Activated CD4-positive, alpha-beta memory T cell treated with anti-CD3 and anti-CD28 coated beads, Interleukin-2, amount 10 ng/mL, durations not matched to agents 7 days and 5 days (primary cell): ENCODE measurements at regions not wholly inside any gene's neighbourhood (a gene's known extent, or its start where the extent isn't known, plus 50 kb on each side); places are given as distances from the start of the nearest gene placed in this dataset.
"Not testable (repeated sequence)": the region's sequence is repeated elsewhere in the genome, so short reads cannot be mapped to it uniquely, and the experiment has no call there.

Experiments
- CTCF ChIA-PET: fragments of 350-600 bp; sonication (Branson Sonifier 250); formaldehyde crosslinking; loops from one replicate; lab custom pipeline; 2021; ENCODE audit warnings: antibody characterized with exemption, inconsistent platforms; lab: Charles Lee
- POLR2A ChIA-PET: fragments of 350-600 bp; sonication (Branson Sonifier 250); formaldehyde crosslinking; loops from one replicate; lab custom pipeline; 2021; ENCODE audit warnings: antibody characterized with exemption; lab: Charles Lee
- DNase-seq: peaks from one replicate; pipeline ENCODE4 v3.0.0-alpha.2; 2020
- H3K27ac Mint-ChIP-seq: one replicate; pipeline ENCODE4 v1.8.0; 2021; ENCODE audit warnings: mild to moderate bottlenecking, mixed read lengths
- H3K27me3 Mint-ChIP-seq: one replicate; pipeline ENCODE4 v1.8.0; 2021; ENCODE audit warnings: mixed read lengths
- H3K36me3 Mint-ChIP-seq: one replicate; pipeline ENCODE4 v1.8.0; 2021; ENCODE audit warnings: low read depth, mixed read lengths
- H3K4me1 Mint-ChIP-seq: one replicate; pipeline ENCODE4 v1.8.0; 2021; ENCODE audit warnings: mixed read lengths
- H3K4me3 Mint-ChIP-seq: one replicate; pipeline ENCODE4 v1.8.0; 2021; ENCODE audit warnings: mild to moderate bottlenecking, mixed read lengths
- H3K9me3 Mint-ChIP-seq: one replicate; pipeline ENCODE4 v1.8.0; 2021; ENCODE audit warnings: mixed read lengths

DNA sequence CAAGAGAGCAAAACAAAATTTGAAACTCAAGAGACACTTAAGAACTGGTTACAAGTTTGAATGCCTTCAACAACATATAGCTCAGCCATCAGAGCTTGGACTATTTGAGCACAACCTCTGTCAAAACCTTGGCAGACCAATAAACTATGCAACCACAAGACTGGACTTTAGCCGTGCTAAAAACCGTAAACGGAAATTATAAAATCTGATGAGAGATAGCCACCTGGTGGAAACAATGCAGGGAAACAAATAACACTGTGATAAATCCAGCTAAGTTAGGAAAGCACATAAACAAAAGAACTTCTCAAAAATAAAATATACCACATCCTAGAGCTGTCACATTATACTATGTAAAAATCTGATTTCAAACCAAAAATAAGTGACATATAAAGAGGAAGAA, 1074.2 kb upstream of the NOVA1 start:
- no peaks in the 10 kb centered on the region for H3K36me3 Mint-ChIP-seq
- ChIA-PET POLR2A (no interaction called here), CTCF (no interaction called here)
- H3K9me3 Mint-ChIP-seq = peaks cover 13% of the 10 kb centered on the region
- H3K4me3 Mint-ChIP-seq = no peak overlapping the region
- H3K27ac Mint-ChIP-seq = no peak overlapping the region
- H3K27me3 Mint-ChIP-seq = no peaks in the 10 kb centered on the region
- no peaks in the 10 kb centered on the region for H3K4me1 Mint-ChIP-seq
- no peak for DNase-seq

GRCh38 chr14:27672811-27673737, 1075.2 kb upstream of the NOVA1 start:
- POLR2A ChIA-PET, H3K27me3 Mint-ChIP-seq, CTCF ChIA-PET, H3K4me3 Mint-ChIP-seq, H3K36me3 Mint-ChIP-seq, DNase-seq, H3K4me1 Mint-ChIP-seq, H3K27ac Mint-ChIP-seq: not testable (repeated sequence)
- peaks cover 10% of the 10 kb centered on the region for H3K9me3 Mint-ChIP-seq

DNA sequence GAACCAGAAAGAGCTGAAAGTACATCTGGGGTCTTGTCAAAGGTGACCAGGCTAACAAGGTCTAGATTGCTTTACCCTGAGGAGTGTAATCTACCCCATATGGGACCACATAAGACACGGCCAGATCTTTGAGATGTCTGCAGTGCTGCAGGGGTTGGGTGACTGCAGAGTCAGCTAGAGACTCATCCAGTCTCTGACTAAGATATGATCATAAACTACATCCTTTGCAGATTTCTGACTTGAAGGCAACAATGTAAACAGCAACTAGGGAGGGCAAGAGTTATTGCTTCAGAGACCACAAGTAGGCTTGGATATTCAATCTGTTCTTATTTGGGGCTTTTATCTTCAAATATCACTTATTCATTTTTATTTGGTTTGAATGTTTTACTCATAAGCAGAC, 1080.5 kb upstream of the FOXG1 start:
- Mint-ChIP-seq H3K9me3 (peaks cover 12% of the 10 kb centered on the region), H3K36me3 (no peaks in the 10 kb centered on the region), H3K27me3 (no peaks in the 10 kb centered on the region), H3K4me1 (no peaks in the 10 kb centered on the region), H3K27ac (no peak overlapping the region), H3K4me3 (no peak overlapping the region)
- ChIA-PET CTCF (no interaction called here), POLR2A (no interaction called here)
- no peak for DNase-seq

DNA sequence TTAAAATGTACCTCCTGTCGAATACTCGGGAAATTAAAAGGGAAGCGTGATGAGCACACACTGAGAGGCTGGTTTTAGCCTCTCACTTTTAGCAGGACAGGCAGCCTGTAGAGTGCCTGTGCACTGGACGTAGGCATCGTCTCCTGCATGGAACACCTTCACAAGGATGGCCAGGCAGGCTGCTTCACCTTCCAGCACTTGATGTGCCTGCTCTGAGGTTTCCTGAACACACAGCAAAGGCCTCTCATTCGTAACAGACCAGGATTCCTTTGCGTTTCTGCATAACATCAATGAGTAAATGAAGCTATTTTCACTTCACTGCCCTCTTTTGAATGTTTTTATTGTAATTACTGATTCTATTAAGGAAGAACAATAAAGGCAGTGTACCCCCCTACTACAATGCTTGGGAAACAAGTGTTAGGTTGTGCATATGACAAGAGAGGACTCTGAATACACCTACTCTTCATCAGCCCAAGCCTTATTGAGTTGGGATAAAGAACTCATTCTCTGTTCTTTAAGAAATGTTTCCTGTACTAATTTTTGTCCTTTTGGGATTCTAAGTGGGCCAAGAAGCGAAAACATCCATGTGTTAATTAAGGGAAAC, 1077.6 kb upstream of the FOXG1 start:
- no peaks in the 10 kb centered on the region for H3K27me3 Mint-ChIP-seq
- POLR2A ChIA-PET = no interaction called here

DNA sequence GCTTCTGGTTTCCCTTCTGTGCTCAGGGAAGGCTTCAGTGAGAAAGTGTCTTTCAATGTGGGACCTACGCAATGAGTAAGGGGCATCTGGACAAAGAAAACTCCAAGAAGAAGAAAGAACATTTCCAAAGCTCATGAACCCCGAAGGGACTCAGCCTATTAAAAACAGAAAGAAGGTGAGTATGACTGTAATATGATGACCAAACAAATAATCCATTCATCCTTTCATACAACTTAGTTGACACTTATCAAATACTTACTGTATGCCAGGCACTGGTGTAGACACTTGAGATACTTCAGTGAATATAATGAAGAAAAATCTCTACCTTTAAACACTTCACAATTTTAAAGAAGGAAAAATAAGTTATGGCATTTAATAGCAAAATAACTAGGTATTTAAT, 1054.2 kb upstream of the FOXG1 start:
- Mint-ChIP-seq H3K27ac (no peak overlapping the region), H3K36me3 (no peaks in the 10 kb centered on the region), H3K27me3 (no peaks in the 10 kb centered on the region), H3K4me1 (no peaks in the 10 kb centered on the region), H3K9me3 (peaks cover 33% of the 10 kb centered on the region), H3K4me3 (no peak overlapping the region)
- no peak for DNase-seq
- POLR2A ChIA-PET = no interaction called here
- CTCF ChIA-PET = no interaction called here

More for the DNA sequence above, 1077.6 kb upstream of the FOXG1 start:
- H3K27ac Mint-ChIP-seq = no peak overlapping the region
- CTCF ChIA-PET = no interaction called here
- no peak for DNase-seq
- H3K4me1 Mint-ChIP-seq = no peaks in the 10 kb centered on the region
- no peaks in the 10 kb centered on the region for H3K36me3 Mint-ChIP-seq
- no peak overlapping the region for H3K4me3 Mint-ChIP-seq
- H3K9me3 Mint-ChIP-seq = peaks cover 15% of the 10 kb centered on the region

GRCh38 chr14:27715561-27715960, 1051.0 kb upstream of the FOXG1 start:
- no peak overlapping the region for H3K27ac Mint-ChIP-seq
- no peaks in the 10 kb centered on the region for H3K27me3 Mint-ChIP-seq
- H3K4me3 Mint-ChIP-seq = no peak overlapping the region
- ChIA-PET CTCF (no interaction called here), POLR2A (no interaction called here)
- H3K9me3 Mint-ChIP-seq = peaks cover 35% of the 10 kb centered on the region
- DNase-seq = no peak
- no peaks in the 10 kb centered on the region for H3K36me3 Mint-ChIP-seq
- H3K4me1 Mint-ChIP-seq = no peaks in the 10 kb centered on the region

DNA sequence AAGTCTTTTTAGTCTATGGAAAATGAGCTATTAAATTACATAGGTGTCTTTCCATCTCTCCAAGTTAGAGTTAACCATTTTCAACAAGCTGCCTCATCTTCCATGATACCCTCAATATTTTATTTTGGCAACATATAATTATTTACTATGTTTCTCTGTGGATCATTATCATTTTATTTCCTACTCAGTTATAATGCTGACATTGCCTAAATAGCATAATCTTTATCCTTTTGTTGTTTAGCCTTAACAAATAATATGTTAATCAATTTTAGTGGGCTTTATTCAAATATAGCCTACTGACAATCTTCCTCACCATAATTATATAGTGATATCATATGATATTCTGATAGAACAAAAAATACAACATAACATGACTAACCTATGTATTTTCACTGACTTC, 1044.8 kb upstream of the FOXG1 start:
- no peak overlapping the region for H3K27ac Mint-ChIP-seq
- no peak overlapping the region for H3K4me3 Mint-ChIP-seq
- H3K9me3 Mint-ChIP-seq = peaks cover 21% of the 10 kb centered on the region
- CTCF ChIA-PET = no interaction called here
- H3K27me3 Mint-ChIP-seq = no peaks in the 10 kb centered on the region
- POLR2A ChIA-PET = no interaction called here
- H3K4me1 Mint-ChIP-seq = no peaks in the 10 kb centered on the region
- H3K36me3 Mint-ChIP-seq = no peaks in the 10 kb centered on the region
- no peak for DNase-seq

DNA sequence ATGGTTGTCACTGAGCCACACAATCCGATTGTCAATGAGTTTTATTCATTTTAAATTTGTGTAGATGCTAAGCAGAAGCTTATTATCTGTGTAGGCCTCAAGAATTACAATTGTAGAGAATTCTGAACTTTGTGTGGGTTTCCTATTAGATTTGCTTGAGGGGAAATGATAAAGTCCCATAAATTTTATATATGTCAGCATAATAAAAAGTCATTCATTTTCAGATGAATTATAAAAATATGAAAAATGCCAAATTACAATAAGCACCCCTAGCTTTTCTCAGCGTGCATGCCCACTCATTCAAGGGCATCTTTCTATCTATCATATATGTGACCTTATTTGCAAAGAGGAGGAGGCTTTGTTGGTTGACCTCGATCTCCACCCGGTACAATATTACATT, 1041.1 kb upstream of the FOXG1 start:
- DNase-seq = no peak
- no peaks in the 10 kb centered on the region for H3K27me3 Mint-ChIP-seq
- H3K4me3 Mint-ChIP-seq = no peak overlapping the region
- H3K36me3 Mint-ChIP-seq = no peaks in the 10 kb centered on the region
- H3K27ac Mint-ChIP-seq = no peak overlapping the region
- CTCF ChIA-PET = no interaction called here
- POLR2A ChIA-PET = no interaction called here
- H3K4me1 Mint-ChIP-seq = no peaks in the 10 kb centered on the region
- peaks cover 12% of the 10 kb centered on the region for H3K9me3 Mint-ChIP-seq

- H3K27ac Mint-ChIP-seq = no peak overlapping the region
- H3K36me3 Mint-ChIP-seq = no peaks in the 10 kb centered on the region
- no peaks in the 10 kb centered on the region for H3K4me1 Mint-ChIP-seq
- H3K27me3 Mint-ChIP-seq = no peaks in the 10 kb centered on the region
- ChIA-PET POLR2A (no interaction called here), CTCF (no interaction called here)
- DNase-seq = no peak
- H3K4me3 Mint-ChIP-seq = no peak overlapping the region
- H3K9me3 Mint-ChIP-seq = peaks cover 13% of the 10 kb centered on the region
These were observed 1039.3 kb upstream of the FOXG1 start for GRCh38 chr14:27727251-27727770.

- peaks cover 8% of the 10 kb centered on the region for H3K9me3 Mint-ChIP-seq
- DNase-seq = no peak
- H3K27ac Mint-ChIP-seq = no peak overlapping the region
- POLR2A ChIA-PET = no interaction called here
- CTCF ChIA-PET = no interaction called here
- H3K4me3 Mint-ChIP-seq = no peak overlapping the region
- H3K27me3 Mint-ChIP-seq = no peaks in the 10 kb centered on the region
- H3K36me3 Mint-ChIP-seq = no peaks in the 10 kb centered on the region
- H3K4me1 Mint-ChIP-seq = no peaks in the 10 kb centered on the region
These were observed 1036.4 kb upstream of the FOXG1 start for GRCh38 chr14:27730204-27730603.

DNA sequence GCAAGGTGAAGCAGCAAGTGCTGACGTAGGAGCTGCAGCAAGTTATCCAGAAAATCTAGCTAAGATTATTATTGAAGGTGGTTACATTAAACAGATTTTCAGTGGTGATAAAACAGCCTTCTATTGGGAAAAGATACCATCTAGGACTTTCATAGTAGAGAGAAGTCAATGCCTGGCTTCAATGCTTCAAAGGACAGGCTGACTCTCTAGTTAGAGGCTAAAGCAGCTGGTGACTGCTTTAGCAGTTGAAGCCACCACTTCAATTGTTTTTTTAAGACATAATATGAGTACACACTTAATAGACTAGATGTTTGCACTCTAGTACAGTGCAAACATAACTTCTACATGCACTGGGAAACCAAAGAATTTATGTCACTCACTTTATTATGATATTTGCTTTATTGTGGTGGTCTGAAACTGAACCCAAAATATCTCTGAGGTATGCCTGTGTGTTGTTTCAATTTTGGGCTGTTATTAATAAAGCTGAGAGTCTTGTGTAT, 1026.9 kb upstream of the FOXG1 start:
- no peaks in the 10 kb centered on the region for H3K27me3 Mint-ChIP-seq
- ChIA-PET POLR2A (no interaction called here), CTCF (no interaction called here)
- DNase-seq = no peak
- no peaks in the 10 kb centered on the region for H3K4me1 Mint-ChIP-seq
- peaks cover 18% of the 10 kb centered on the region for H3K9me3 Mint-ChIP-seq
- no peaks in the 10 kb centered on the region for H3K36me3 Mint-ChIP-seq
- H3K4me3 Mint-ChIP-seq = no peak overlapping the region
- H3K27ac Mint-ChIP-seq = no peak overlapping the region

DNA sequence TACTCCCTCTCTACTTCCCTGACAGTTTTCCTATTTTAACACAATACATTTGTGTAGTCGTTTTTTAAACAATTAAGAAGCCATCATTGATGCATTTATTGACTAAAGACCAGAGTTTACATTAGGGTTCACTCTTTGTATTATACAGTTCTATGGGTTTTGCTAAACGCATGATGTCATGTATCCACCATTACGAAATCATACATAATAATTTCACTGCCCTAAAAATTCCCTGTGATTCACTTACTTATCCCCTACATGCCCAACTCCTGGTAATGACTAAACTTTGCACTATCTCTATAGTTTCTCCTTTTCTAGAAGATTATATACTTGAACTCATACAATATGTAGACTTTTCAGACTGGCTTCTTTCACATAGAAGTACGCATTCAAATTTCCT, 1016.5 kb upstream of the FOXG1 start:
- H3K36me3 Mint-ChIP-seq = no peaks in the 10 kb centered on the region

DNA sequence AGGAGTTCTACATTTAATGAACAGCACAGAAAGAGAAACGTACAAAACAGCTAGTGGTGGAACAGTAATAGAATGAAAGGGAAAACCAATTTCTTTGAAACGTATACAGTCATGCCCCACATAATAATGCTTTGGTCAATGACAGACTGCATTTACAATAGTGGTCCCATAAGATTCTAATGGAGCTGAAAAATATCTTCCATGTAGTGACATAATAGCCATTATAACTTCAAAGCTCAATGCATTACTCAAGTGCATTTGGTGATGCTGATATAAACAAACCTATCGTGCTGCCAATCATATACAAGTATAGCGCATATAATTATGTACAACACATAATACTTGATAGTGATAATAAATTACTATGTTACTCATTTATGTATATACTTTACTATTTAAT, 1008.9 kb upstream of the FOXG1 start:
- H3K4me3 Mint-ChIP-seq, H3K27ac Mint-ChIP-seq, H3K4me1 Mint-ChIP-seq, POLR2A ChIA-PET, H3K36me3 Mint-ChIP-seq, DNase-seq, H3K27me3 Mint-ChIP-seq, CTCF ChIA-PET: not testable (repeated sequence)
- peaks cover 15% of the 10 kb centered on the region for H3K9me3 Mint-ChIP-seq

More for the DNA sequence above, 1016.5 kb upstream of the FOXG1 start:
- no peak overlapping the region for H3K4me3 Mint-ChIP-seq
- H3K27me3 Mint-ChIP-seq = no peaks in the 10 kb centered on the region
- DNase-seq = no peak
- CTCF ChIA-PET = no interaction called here
- H3K27ac Mint-ChIP-seq = no peak overlapping the region
- POLR2A ChIA-PET = no interaction called here
- no peaks in the 10 kb centered on the region for H3K4me1 Mint-ChIP-seq
- H3K9me3 Mint-ChIP-seq = peaks cover 9% of the 10 kb centered on the region
